Midbrain (tissue), 1 donor: ENCODE measurements at regions not wholly inside any gene's neighbourhood (a gene's known extent, or its start where the extent isn't known, plus 50 kb on each side); places are given as distances from the start of the nearest gene placed in this dataset.
"Not testable (repeated sequence)": the region's sequence is repeated elsewhere in the genome, so short reads cannot be mapped to it uniquely, and the experiment has no call there.

Experiments
- DNase-seq: peaks from one replicate; lab custom pipeline; 2025; lab: John Stamatoyannopoulos, UW

DNA sequence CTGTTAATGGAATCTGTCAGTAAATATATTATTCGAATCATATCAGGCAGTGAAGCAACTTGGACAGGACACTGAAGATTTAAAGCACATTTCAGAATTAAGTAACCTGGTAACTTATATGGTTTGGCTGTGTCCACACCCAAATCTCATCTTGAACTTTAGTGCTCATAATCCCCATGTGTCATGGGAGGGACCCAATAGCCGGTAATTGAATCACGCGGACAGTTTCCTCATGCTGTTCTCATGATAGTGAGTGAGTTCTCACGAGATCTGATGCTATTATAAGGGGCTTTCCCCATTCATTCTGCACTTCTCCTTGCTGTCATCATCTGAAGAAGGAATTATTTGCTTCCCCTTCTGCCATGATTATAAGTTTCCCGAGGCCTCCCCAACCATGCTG, 83.2 kb upstream of the COL1A2 start:
- DNase-seq: no peak

DNA sequence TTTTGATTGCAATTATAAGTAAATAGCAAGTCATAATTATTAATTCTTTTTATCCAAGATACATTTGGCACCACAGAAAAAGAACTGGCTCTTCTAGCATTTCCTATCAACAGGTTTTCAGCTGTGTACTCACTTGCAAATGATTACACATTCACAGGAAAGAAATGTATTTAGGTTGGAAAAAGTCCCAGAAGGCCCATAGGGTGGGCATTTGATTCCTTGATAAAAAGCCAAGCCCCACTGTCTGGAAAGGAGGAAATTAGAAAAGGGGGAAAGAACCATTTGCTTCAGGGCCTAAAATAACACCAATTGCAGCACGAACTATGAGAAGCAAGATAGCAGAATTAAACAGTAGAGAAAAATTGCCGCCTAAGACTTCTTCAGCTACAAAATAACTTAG, 80.8 kb upstream of the COL1A2 start:
- no peak for DNase-seq

DNA sequence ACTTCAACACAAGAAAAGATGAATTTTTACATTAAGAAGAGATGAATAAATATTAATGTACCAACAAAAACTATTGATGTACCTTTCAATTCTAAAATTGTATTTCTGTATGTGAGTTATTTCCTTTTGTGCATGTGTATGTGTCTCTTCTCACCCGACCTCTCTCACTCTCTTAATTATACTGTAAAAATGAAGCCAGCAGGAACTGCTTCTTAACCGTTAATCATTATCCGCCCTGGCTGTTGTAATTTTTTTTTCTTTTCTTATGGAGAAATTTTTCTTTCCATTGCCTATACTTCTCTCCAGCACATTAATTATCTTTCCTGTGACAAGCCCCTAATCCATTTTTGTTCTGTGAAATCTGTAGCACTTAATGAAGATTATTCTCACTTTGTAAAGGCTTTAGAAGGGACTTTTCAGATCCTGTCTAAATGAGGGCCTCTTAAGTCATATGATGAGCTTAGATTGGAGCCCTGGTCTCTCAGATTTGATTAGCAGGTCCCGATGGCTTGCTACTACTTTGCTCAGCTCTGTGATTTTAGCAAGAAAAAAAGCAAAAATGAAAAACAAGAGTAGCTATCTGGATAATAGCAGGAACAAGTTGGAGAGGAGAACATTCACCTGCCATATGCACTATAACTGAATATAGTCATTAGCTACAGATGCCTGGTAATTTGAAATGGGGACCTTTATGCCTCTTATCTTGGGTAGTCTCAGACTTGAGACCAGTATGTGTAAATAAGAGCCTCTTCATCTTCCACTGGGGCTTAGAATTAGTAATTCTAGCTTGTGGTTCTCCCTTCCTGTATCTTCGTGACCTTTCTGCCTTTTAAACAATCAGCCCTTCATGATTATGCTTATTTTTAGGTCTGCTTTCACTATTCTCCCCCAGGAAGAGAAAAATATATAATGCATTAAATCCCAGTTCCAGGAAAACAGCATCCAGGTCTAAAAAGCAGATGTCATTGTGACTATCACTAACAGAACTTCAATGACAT, 80.0 kb upstream of the COL1A2 start:
- DNase-seq: no peak

DNA sequence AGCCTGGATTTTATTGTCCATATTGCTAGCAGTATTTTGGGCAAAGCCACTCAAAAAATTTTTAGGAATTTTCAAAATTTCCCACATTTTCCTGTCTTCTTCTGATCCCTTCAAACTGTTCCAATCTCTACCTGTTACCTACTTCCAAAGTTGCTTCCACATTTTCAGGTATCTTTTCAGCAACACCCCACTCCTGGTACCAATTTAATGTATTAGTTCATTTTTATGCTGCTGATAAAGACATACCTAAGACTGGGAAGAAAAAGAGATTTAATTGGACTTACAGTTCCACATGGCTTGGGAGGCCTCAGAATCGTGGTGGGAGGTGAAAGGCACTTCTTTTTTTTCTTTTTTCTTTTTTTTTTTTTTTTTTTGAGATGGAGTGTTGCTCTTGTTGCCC, 73.6 kb upstream of the COL1A2 start:
- DNase-seq: not testable (repeated sequence)

DNA sequence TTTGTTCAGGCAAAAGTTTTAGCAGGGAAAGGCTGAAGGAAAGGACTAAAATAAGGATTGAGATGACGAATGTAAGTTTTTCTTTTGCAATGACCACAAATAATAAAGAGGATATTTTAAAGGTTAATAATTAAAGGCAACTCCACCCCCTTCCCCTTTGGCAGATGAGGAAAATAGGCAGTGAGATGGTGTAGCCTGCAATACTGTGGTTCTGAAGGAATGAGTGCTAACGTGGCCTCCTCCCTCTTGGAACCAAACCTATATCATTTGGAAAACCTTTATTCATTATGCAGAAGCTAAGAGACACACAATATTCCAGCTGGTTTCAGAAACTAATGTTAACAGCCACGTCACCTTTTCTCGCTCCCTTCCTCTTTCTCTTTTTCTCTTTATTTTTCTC, 70.9 kb upstream of the COL1A2 start:
- no peak for DNase-seq

DNA sequence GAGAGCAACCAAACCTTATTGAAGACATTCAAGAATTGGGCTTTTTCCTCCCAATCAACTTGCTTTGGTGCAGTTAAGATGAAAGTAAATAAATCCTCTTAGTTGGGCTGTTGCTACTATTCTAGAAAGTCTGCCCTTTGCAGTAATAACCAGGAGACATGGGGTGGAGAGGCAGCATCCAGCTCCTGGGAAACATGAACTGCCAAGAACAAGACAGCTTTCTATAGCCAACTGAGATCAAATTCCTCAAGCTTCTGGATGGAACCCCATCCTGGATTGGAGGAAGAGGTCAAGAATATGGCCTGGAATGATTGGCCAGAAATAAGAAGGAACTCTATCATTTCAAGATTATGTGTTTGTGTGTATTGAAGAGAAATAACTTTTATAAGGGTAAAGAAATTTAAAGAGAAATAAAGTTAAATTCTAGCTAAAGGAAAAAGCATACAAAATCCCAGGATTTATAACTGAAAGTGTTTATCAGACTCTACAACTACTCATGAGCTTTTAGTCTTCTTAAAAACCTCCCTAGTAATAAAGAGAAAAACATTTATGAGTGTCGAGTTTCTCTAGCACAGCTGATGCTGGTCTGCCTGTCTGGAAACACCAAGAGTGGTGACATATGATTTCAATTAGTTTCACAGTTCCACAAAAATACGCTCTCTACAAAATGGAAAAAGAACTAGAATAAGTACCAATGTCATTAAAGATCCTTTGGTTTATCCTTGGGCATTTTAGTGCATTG, 70.1 kb upstream of the COL1A2 start:
- DNase-seq: no peak

DNA sequence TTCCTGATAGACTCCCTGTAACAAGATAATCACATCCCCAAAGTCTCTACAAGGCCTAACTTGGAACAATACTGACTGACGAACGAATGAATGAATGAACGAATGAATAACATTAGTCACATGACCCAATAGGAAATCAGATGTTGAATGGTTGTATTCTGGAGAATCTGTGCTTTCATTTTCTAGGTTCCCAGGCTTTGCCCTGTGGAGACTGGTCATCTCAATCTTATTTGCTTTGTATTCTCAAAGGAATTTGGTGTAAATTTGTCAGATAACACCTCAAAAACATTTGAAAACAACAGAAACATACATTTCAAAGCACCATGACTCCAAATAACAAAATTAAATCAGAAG, 69.6 kb upstream of the COL1A2 start:
- no peak for DNase-seq

DNA sequence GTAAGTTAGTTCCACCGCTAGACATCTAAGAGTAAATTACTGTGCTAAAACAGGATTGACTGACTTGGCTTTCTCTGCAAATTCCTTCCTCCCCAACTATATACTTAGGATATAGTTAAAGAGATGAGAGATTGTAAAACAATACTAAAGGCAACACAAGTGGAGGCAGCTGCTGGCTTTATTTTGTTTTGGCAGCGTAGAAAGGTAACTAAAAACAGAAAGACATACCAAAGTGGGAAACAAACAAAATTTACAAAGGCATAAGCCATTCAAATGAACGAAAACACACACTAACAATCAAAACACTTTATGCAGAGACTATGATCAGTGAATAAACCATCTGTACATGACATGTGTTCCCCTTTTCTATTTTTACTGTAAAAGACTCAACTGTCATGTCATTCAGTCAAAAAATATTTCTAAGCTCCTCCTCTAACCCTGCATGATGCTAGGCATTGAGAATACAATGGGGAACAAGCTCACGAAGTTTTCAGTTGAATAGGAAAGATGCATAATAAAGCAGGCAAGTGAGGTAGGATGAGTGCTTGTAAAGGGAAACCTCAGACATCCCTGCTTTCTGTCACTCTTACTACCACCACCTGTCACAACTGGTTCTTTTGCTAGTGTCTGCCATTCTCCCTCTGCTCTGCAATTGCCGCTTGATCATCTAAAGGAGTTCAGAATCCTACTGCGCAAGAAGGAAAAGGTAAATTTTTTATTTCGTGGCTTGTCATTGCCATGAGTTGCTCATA, 64.2 kb upstream of the COL1A2 start:
- no peak for DNase-seq

DNA sequence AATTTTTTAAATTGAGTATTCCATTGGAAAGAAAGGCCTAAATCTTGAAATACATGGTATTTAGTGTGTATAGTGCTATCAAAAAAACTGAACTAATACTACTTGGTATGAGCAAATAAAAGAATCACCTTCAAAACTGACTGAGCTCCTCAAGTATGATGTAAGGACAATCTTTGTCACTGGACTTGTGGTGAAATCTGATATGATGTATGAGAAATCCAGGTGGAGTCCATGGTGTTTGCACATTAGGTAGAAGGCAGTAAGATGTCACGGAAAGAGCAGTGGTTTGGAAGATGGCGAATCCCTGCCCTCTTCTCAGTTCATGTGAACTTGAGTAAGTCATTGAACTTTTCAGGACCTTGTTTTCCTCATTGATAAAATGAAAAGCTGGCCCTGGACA, 62.1 kb upstream of the COL1A2 start:
- DNase-seq: no peak

DNA sequence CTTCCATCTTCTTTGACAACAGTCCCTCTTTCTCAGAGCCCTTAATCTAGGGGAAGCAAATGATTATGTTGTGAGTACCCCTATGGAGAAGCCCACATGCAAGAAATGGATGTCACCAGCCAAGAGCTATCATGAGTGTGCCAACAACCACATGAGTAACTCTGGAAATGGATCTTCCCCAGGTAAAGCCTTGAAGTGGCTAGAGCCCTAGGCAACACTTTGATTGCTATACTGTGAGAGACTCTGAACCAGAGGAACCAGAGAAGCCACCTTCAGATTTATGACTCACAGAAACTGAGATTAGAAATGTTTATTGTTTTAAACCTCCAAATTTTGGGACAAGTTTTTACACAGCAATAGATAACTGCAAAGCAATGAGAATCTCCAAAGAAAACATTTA, 60.9 kb upstream of the COL1A2 start:
- DNase-seq: no peak

DNA sequence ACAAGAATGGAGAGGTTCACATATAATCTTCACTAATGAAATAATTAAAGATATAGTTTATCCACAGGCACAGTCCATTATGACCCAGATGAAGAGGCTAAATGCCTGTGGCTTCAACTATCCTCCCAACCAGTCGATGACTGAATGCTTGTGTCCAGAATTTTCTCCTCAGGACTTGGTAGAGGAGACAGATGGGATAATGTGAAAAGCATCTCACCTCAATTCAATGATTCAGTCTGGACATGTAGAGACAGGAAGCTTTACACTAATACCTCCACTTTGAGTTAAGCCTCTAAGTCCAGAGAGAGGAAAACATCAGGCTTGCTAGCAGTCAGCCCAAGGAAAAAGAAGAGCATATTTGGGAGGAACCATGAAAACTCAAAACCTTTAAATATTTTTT, 59.1 kb upstream of the COL1A2 start:
- no peak for DNase-seq

DNA sequence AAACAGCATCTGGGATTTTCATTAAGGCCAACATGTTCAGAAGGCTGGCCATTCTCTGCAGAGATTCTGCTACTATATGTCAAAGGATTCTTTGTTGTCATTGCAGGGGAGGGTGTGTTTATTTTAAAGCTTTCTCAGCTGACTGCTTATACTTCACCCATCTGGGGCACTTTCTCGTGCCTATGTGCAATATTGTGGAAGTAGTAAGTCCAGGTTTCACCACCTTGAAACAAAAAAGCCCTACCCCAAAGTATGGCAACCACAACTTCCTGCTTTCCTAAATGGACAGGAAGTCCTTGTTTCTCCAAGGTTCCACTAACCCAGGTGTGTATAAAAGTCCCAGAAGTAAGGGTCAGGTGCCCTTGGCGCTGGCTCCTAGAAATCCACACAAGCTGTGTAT, 58.7 kb upstream of the COL1A2 start:
- DNase-seq: no peak

DNA sequence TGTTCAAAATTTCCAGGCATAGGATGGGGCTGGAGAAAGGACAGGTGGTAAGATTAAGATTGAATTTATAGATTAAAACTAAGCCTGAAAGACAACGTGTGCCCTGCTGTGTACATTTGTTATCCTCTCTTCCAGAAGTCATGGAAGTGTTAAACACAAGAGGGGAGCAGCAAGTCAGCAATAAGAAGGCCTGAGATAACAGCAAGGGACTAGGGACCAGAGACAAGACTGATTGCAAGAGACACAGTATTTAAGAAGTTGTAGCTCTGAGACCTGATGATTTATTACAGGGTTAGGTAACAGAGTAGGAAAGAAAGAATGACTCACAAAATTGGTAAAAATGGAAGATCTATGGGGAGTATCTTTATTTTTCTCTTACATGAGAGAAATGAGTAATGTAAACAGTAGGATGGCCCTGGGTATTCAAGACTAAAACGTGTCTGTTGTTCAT, 55.7 kb upstream of the COL1A2 start:
- no peak for DNase-seq

DNA sequence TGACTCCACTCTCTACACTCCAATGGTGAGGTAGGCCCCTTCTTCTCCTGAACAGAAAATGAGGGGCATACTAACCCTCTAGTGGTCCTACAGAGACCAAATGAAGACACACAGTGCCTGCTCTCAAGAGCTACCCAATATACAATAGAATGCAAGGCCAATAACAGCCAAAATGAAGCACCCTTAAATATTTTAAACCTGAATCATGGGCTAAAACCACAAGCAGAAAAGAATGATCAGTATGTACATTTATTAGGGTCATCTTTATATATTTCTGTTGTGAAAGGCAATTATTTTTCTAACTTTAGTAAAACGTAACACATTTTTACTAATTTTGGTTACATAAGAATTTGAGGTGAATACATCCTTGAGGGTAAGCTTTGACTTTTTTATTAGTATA, 49.9 kb upstream of the COL1A2 start:
- no peak for DNase-seq
